ENCODE measurements at regions not wholly inside any gene's neighbourhood (a gene's known extent, or its start where the extent isn't known, plus 50 kb on each side); places are given as distances from the start of the nearest gene placed in this dataset.

- no peak for TF ChIP-seq CTCF (IDR thresholded peaks at IDR 0.05; ENCODE audit: unreplicated experiment)
- H3K36me3 Mint-ChIP-seq = no peaks in the 10 kb centered on the region
- H3K4me1 Mint-ChIP-seq = peaks cover 8% of the 10 kb centered on the region
- peaks cover 55% of the 10 kb centered on the region for H3K27me3 Mint-ChIP-seq (ENCODE audit: low read depth)
- DNase-seq (ENCODE audit: low spot score in 2 of 2, unreplicated experiment in 2 of 2) = no peak
- no peak overlapping the region for H3K27ac Mint-ChIP-seq
- no peaks in the 10 kb centered on the region for H3K9me3 Mint-ChIP-seq
- H3K4me3 Mint-ChIP-seq = no peak overlapping the region
Observed at GRCh38 chr6:40340957-40341356, 246.2 kb downstream of the LRFN2 start.

GRCh38 chr6:40340196-40340595, 247.0 kb downstream of the LRFN2 start:
- H3K27ac Mint-ChIP-seq = no peak overlapping the region
- peaks cover 62% of the 10 kb centered on the region for H3K27me3 Mint-ChIP-seq (ENCODE audit: low read depth)
- no peaks in the 10 kb centered on the region for H3K9me3 Mint-ChIP-seq
- no peak for DNase-seq (ENCODE audit: low spot score in 2 of 2, unreplicated experiment in 2 of 2)
- H3K4me3 Mint-ChIP-seq = no peak overlapping the region
- H3K4me1 Mint-ChIP-seq = peaks cover 8% of the 10 kb centered on the region
- TF ChIP-seq CTCF (IDR thresholded peaks at IDR 0.05; ENCODE audit: unreplicated experiment) = no peak
- H3K36me3 Mint-ChIP-seq = no peaks in the 10 kb centered on the region

GRCh38 chr6:40338306-40338705, 248.9 kb downstream of the LRFN2 start:
- Mint-ChIP-seq H3K4me1 (peaks cover 8% of the 10 kb centered on the region), H3K27me3 (ENCODE audit: low read depth) (peaks cover 73% of the 10 kb centered on the region), H3K4me3 (no peak overlapping the region), H3K9me3 (no peaks in the 10 kb centered on the region), H3K36me3 (no peaks in the 10 kb centered on the region), H3K27ac (no peak overlapping the region)
- DNase-seq (ENCODE audit: low spot score in 2 of 2, unreplicated experiment in 2 of 2) = no peak
- no peak for TF ChIP-seq CTCF (IDR thresholded peaks at IDR 0.05; ENCODE audit: unreplicated experiment)

GRCh38 chr6:40336940-40337760, 250.0 kb downstream of the LRFN2 start:
- Mint-ChIP-seq H3K9me3 (no peaks in the 10 kb centered on the region), H3K4me1 (peaks cover 8% of the 10 kb centered on the region), H3K4me3 (no peak overlapping the region), H3K27ac (no peak overlapping the region), H3K27me3 (ENCODE audit: low read depth) (peaks cover 78% of the 10 kb centered on the region), H3K36me3 (no peaks in the 10 kb centered on the region)
- TF ChIP-seq CTCF (IDR thresholded peaks at IDR 0.05; ENCODE audit: unreplicated experiment) = no peak
- no peak for DNase-seq (ENCODE audit: low spot score in 2 of 2, unreplicated experiment in 2 of 2)

GRCh38 chr6:40336296-40336695, 250.9 kb downstream of the LRFN2 start:
- Mint-ChIP-seq H3K4me1 (peaks cover 4% of the 10 kb centered on the region), H3K36me3 (no peaks in the 10 kb centered on the region), H3K4me3 (no peak overlapping the region), H3K27ac (no peak overlapping the region), H3K27me3 (ENCODE audit: low read depth) (peaks cover 86% of the 10 kb centered on the region), H3K9me3 (no peaks in the 10 kb centered on the region)
- TF ChIP-seq CTCF (IDR thresholded peaks at IDR 0.05; ENCODE audit: unreplicated experiment) = no peak
- no peak for DNase-seq (ENCODE audit: low spot score in 2 of 2, unreplicated experiment in 2 of 2)
